ENCODE measurements at regions not wholly inside any gene's neighbourhood (a gene's known extent, or its start where the extent isn't known, plus 50 kb on each side); places are given as distances from the start of the nearest gene placed in this dataset.
A peak's percentile ranks its signal among the peaks of the same experiment; 100 is the strongest.
"Not testable (repeated sequence)": the region's sequence is repeated elsewhere in the genome, so short reads cannot be mapped to it uniquely, and the experiment has no call there.

- DNase-seq (no peak), ATAC-seq (no peak)
Observed at GRCh38 chr5:66234241-66234640, 90.1 kb downstream of the SREK1 start.

DNA sequence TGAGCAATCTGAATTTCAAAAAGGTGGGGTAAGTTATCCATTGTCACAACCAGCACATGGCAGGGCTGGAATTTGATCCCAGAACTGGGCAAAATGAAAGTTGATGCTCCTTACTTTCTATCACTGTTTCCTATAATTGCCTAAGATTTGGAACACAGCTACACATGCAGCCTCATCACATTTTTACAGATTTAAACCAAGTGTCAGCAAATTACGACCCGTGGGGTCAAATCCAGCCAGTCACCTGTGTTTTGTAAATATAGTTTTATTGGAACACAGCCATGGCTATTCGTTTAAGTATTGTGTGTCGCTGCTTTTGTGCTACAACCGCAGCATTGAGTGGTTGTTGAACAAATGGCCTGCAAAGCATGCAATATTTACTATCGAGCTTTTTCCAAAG is 94.3 kb downstream of the SREK1 start:
- ATAC-seq (no peak), DNase-seq (no peak)

GRCh38 chr5:66239034-66239433 is 94.9 kb downstream of the SREK1 start:
- no peak for DNase-seq
- no peak for ATAC-seq

DNA sequence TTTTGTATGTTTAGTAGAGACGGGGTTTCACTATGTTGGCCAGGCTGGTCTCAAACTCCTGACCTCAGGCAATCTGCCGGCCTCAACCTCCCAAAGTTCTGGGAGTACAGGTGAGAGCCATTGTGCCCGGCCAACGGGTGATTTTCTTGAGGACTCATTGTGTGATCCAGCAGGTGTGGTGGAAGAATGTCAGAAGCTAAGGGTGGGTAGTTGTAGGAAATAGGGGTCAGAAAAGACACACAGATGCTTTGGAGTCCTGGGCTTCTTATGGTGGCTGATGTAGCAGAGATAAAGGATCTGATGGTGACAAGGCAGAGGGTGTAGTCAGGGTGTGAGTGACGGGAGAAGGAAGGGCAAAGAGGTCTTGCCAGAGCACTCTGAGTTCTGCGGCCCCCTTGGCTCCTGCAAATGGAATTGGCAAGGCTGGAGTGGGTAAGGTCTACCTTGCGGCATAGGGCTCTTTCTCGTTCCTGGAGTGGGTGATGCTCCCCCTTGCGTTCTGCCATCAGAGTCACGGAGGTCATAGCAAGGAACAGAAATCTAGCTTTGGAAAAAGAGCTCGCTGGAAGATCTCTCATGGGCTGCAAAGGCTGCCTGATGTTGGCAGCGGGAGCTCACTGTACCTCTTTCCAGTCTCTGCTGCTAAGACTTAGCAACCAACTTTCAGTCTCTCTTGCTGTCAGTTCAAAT is 97.2 kb downstream of the SREK1 start:
- ATAC-seq (no peak), DNase-seq (no peak)

- DNase-seq (no peak), ATAC-seq (no peak)
Observed at GRCh38 chr5:66242050-66242715, 98.1 kb downstream of the SREK1 start.

- no peak for DNase-seq
- no peak for ATAC-seq
Observed at GRCh38 chr5:66246608-66247007, 102.5 kb downstream of the SREK1 start.

DNA sequence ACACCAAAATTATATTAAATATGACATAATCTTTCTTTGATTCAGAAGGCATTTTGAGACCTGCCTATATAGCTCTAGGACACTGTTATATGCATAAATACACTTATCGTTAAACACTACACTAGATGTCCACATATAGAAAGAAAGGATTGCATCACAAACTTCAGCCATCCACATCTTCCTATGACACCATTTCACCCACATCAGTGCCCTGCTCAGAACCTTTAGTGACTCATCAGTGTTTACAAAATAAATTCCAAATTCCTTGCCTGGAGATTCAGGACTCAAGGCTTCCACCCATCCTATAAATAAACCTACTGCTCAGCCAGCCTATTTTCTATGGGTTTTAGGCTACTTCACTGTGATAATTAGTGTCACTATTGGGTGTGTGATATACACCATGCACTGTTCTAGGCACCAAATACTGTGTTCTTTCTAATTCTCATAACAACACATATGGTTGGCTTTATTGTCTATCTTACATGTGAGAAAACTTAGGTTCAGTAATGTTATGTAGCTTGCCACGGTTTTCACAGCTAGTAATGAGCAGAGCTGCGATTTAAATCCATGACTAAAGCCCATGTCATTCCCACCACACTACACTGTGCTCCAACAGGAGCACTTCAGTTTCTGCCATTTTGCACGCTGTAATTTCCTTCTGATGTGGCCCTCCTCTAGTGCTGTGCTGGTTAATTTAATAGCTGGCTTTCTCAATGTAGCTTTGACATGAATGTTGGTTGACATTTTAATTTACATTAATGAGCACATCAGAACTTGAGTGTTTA is 103.3 kb downstream of the SREK1 start:
- no peak for DNase-seq
- no peak for ATAC-seq

DNA sequence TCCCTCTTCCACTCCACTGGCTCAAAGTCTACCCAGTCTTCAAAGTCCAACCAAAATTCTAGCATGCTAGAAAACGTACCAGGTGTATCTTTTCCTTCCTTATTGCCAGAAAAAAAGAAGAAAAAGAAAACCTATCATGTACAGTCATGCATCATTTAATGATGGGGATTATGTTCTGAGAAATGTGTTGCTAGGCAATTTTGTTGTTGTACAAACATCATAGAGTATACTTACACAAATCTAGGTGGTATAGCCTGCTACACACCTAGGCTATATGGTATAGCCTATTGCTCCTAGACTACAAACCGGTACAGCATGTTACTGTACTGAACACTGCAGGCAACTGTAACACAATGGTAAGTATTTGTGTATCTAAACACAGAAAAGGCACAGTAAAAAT is 104.8 kb downstream of the SREK1 start:
- DNase-seq: no peak
- no peak for ATAC-seq

GRCh38 chr5:66249920-66250319 is 105.8 kb downstream of the SREK1 start:
- DNase-seq: no peak
- no peak for ATAC-seq

GRCh38 chr5:66252849-66253248 is 108.7 kb downstream of the SREK1 start:
- DNase-seq (no peak), ATAC-seq (no peak)

- ATAC-seq: no peak
- DNase-seq: no peak
Observed at GRCh38 chr5:66255714-66256113, 111.6 kb downstream of the SREK1 start.

DNA sequence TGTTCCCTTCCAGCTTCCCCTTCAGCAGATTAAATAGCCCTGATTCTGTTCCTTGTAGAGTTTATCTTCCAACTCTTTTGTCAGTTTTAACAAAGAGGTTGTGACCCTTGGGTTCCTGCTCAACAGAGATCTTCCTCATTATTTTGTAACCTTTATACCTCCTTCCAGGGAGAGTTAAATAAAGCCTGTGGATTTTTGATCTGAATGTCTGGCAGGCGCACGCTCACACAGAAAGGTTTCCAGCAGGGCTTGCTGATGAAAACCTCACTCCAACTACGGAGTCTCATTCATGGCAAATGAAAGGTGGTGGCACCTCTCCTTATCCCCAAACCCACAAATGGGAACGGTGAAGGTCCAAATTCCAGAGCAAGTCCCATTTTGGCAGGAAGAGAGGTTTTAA is 129.0 kb downstream of the SREK1 start:
- DNase-seq: no peak
- no peak for ATAC-seq

DNA sequence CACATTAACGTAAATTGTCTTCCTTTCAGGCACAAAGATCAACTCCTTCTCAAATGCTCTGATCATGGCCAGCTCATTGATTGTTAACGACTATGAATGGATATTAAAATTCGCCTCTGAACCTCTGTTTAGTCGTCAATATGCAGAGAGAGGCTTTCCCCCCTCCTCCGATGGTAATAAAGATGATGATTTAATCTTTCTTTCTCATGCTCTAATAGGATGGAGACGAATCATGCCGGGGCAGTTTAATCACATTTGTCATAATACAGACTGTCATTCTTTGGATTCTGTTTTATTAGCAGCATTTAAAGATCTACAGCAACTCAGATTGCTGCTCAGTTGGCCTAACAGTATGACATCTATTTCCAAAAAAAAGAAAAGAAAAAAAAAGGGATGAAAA is 132.9 kb downstream of the SREK1 start:
- ATAC-seq: no peak

DNA sequence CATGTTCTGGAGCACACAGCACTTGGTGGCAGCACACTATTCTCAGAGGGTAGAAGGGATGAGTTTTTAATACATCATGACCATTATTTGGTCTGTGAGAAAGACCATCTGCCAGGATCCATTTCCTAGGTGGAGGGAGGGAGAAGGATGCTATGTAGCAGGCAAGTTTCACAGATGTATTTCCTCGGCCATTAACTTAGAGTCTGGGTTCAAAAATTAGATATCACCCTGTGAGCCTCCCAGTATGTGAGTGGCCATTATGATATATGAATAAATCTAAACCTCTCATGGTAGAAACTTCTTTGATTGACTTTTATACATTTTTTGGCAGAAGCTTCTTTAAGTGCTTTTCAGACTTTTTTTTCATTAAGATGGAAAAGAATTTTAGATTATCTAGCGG is 133.9 kb downstream of the SREK1 start:
- ATAC-seq (no peak), DNase-seq (no peak)

More for the DNA sequence above, 132.9 kb downstream of the SREK1 start:
- no peak for DNase-seq

GRCh38 chr5:66281294-66281693 is 137.2 kb downstream of the SREK1 start:
- no peak for ATAC-seq
- DNase-seq: no peak

- DNase-seq: no peak
- no peak for ATAC-seq
Observed at GRCh38 chr5:66284588-66285342, 140.7 kb downstream of the SREK1 start.

- ATAC-seq: peak; percentile 35
- DNase-seq: no peak
Observed at GRCh38 chr5:66285343-66285922, 141.3 kb downstream of the SREK1 start.

DNA sequence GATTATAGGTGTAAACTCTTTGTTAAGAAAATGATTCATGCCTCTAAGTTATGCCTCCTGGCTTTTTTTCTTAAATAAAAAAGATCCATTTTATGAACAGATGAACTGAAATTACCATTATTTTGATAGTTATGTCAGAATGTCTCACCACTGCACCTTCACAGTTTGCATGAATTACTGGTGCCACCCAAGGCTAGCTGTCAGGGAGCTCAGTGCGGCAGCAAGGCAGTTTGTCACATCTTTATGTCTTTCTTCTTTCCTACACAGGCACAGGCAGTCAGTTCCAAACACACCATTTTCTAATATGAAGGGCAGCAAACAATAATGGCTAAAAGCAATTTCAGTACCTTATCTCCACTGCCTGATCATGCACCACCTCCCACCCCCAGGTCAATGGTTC is 147.7 kb downstream of the SREK1 start:
- DNase-seq: no peak
- ATAC-seq: no peak

- DNase-seq, ATAC-seq: not testable (repeated sequence)
Observed at GRCh38 chr5:66293851-66294250, 149.8 kb downstream of the SREK1 start.

DNA sequence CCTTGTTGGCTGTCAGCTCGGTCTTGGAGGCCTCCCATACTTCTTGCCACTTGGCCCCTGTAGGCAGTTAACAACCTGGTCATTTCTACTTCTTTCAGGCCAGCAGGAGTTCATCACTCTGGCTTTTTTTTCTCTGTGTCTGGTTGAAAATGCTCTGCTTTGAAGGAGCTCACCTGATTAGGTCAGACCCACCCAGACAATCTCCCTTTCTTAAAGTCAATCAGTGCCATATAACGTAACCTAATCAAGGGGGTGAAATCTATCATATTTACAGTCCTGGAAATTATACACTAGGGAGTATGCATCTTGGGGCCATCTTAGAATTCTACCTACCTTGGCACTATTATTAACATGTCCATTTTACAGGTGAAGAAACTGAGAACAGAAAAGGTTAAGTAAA is 155.4 kb downstream of the SREK1 start:
- DNase-seq (no peak), ATAC-seq (no peak)

DNA sequence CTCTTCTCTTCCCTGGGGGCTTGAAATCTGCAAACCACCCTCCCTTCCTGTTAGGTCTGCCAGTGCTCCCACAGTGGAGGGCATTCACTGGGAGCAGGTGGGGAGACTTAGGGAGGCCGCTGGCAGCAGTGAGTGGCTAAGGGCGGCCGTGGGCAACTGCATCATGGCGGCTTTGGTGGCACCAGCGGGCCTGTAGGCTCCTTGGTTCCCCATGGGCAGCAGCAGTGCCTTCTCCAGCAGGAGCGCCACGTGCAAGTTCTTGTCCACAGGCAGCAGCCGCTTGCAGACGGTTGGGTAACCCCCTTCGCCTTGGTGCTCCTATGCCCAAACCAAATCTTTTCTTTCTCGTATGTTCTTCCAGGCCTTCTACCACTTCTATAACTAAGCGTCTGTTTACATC is 158.2 kb downstream of the SREK1 start:
- ATAC-seq (no peak), DNase-seq (no peak)
